BJ (cell line): ENCODE measurements at regions not wholly inside any gene's neighbourhood (a gene's known extent, or its start where the extent isn't known, plus 50 kb on each side); places are given as distances from the start of the nearest gene placed in this dataset.

Experiments
- CTCF ChIA-PET: fragments of 350-600 bp; formaldehyde crosslinking; extraction: SDS; loops from one replicate; lab custom pipeline; 2021; ENCODE audit warnings: antibody characterized with exemption, inconsistent platforms; lab: Yijun Ruan, JAX
- POLR2A ChIA-PET: fragments of 300-600 bp; sonication (Branson Sonifier 250); formaldehyde crosslinking; extraction: SDS; loops from one replicate; lab custom pipeline; 2021; ENCODE audit warnings: antibody characterized with exemption; lab: Charles Lee
- DNase-seq: peaks from one replicate; pipeline ENCODE4 v3.0.0-alpha.2; 2011; ENCODE audit warnings: low read depth
- H3K27me3 ChIP-seq: 2 replicates; pipeline ENCODE4 v1.6.0; 2011; ENCODE audit warnings: low read length; ENCODE audit not compliant: control insufficient read depth, insufficient read depth
- H3K36me3 ChIP-seq: 2 replicates; pipeline ENCODE4 v1.5.1; 2011; ENCODE audit warnings: low read length; ENCODE audit not compliant: control insufficient read depth, insufficient read depth
- H3K4me3 ChIP-seq: 2 replicates; pipeline ENCODE4 v1.5.1; 2011; ENCODE audit warnings: low read depth, mild to moderate bottlenecking, control low read depth, low read length
- CTCF ChIP-seq: IDR thresholded peaks from 2 replicates; pipeline ENCODE4 v1.5.1; 2011; ENCODE audit warnings: low read depth, mild to moderate bottlenecking, control low read depth, inconsistent platforms, low read length, moderate library complexity; ENCODE audit not compliant: insufficient read depth

GRCh38 chr20:54773643-54774000 is 298.2 kb downstream of the DOK5 start:
- no peaks in the 10 kb centered on the region for H3K27me3 ChIP-seq
- TF ChIP-seq CTCF: no peak
- no peak for DNase-seq
- no peak overlapping the region for H3K4me3 ChIP-seq
- CTCF ChIA-PET: no interaction called here
- POLR2A ChIA-PET: no interaction called here
- H3K36me3 ChIP-seq: no peaks in the 10 kb centered on the region

GRCh38 chr20:54772893-54773642 is 297.7 kb downstream of the DOK5 start:
- TF ChIP-seq CTCF: no peak
- Histone ChIP-seq H3K36me3 (no peaks in the 10 kb centered on the region), H3K27me3 (no peaks in the 10 kb centered on the region), H3K4me3 (no peak overlapping the region)
- no peak for DNase-seq
- ChIA-PET POLR2A (no interaction called here), CTCF (interaction anchor here (0.8 kb wide), 1 partner anchor 20 kb away, joined by 3 read pairs; no protein-coding TSS in a partner anchor)

DNA sequence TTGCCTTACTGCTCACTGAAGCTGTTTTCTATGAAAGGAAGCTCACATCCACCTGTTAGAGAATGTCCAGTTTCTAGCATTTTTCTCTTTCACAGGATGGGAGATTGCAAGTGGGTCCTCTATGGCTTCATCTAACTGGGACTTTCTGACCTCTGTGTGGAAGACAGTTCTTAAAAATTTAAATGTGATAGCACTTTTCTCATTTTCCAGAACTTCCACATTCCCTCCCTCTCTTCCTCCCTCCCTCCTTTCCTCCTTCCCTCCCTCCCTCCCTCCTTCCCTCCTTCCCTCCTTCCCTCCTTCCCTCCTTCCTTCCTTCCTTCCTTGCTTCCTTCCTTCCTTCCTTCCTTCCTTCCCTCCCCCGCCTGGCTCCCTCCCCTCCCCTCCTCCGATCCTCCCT is 291.1 kb downstream of the DOK5 start:
- ChIA-PET CTCF (no interaction called here), POLR2A (no interaction called here)
- Histone ChIP-seq H3K27me3 (no peaks in the 10 kb centered on the region), H3K36me3 (no peaks in the 10 kb centered on the region), H3K4me3 (no peak overlapping the region)
- TF ChIP-seq CTCF: no peak
- DNase-seq: no peak

GRCh38 chr20:54763366-54763765 is 288.0 kb downstream of the DOK5 start:
- POLR2A ChIA-PET: no interaction called here
- Histone ChIP-seq H3K27me3 (no peaks in the 10 kb centered on the region), H3K36me3 (no peaks in the 10 kb centered on the region), H3K4me3 (no peak overlapping the region)
- TF ChIP-seq CTCF: no peak
- DNase-seq: no peak
- CTCF ChIA-PET: no interaction called here

GRCh38 chr20:54759589-54759988 is 284.2 kb downstream of the DOK5 start:
- Histone ChIP-seq H3K36me3 (no peaks in the 10 kb centered on the region), H3K27me3 (no peaks in the 10 kb centered on the region), H3K4me3 (no peak overlapping the region)
- DNase-seq: no peak
- TF ChIP-seq CTCF: no peak
- POLR2A ChIA-PET: no interaction called here
- CTCF ChIA-PET: no interaction called here
